ENCODE measurements at regions not wholly inside any gene's neighbourhood (a gene's known extent, or its start where the extent isn't known, plus 50 kb on each side); places are given as distances from the start of the nearest gene placed in this dataset.

- intact Hi-C loops (cut with DNase I), result no loop called here
- Histone ChIP-seq H3K9ac (ENCODE audit: low read depth in 2 of 2, low read length in 2 of 2) (no peak overlapping the region), H3K9me3 (no peaks in the 10 kb centered on the region), H3K27ac (no peak overlapping the region), H3K4me3 (no peak overlapping the region), H3K4me1 (no peaks in the 10 kb centered on the region), H3K36me3 (no peaks in the 10 kb centered on the region), H3K27me3 (no peaks in the 10 kb centered on the region)
- DNase-seq, result no peak
- TF ChIP-seq, protein P1, sequence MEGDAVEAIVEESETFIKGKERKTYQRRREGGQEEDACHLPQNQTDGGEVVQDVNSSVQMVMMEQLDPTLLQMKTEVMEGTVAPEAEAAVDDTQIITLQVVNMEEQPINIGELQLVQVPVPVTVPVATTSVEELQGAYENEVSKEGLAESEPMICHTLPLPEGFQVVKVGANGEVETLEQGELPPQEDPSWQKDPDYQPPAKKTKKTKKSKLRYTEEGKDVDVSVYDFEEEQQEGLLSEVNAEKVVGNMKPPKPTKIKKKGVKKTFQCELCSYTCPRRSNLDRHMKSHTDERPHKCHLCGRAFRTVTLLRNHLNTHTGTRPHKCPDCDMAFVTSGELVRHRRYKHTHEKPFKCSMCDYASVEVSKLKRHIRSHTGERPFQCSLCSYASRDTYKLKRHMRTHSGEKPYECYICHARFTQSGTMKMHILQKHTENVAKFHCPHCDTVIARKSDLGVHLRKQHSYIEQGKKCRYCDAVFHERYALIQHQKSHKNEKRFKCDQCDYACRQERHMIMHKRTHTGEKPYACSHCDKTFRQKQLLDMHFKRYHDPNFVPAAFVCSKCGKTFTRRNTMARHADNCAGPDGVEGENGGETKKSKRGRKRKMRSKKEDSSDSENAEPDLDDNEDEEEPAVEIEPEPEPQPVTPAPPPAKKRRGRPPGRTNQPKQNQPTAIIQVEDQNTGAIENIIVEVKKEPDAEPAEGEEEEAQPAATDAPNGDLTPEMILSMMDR (IDR thresholded peaks at IDR 0.05), result no peak
Measured at GRCh38 chr2:167368371-167368770, 480.1 kb downstream of the XIRP2 start.

DNA sequence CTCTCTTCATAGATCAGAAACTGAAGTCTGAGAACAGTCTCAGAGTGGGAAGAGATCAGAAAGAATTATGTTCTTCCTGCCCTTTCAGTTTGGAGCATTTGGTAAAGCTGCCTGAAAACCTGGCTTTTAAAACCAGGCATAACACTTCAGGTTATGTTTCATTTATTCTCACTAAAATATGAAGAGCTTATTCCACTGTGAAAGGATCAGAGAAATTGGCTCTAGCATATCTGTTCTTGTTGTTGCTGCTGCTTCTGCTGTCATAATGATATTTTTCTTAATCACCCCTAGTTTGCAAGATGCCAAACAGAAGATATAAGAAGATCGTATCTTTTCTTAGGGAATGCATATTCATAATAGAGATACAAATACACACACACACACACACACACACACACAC is 476.9 kb downstream of the XIRP2 start:
- H3K9me3 ChIP-seq, result no peaks in the 10 kb centered on the region
- intact Hi-C loops (cut with DNase I), result no loop called here
- H3K4me1 ChIP-seq, result no peaks in the 10 kb centered on the region
- TF ChIP-seq, protein P1 (IDR thresholded peaks at IDR 0.05), result no peak
- no peak overlapping the region for H3K27ac ChIP-seq
- no peak for DNase-seq
- H3K4me3 ChIP-seq, result no peak overlapping the region
- H3K9ac ChIP-seq (ENCODE audit: low read depth in 2 of 2, low read length in 2 of 2), result no peak overlapping the region
- no peaks in the 10 kb centered on the region for H3K36me3 ChIP-seq
- H3K27me3 ChIP-seq, result no peaks in the 10 kb centered on the region

DNA sequence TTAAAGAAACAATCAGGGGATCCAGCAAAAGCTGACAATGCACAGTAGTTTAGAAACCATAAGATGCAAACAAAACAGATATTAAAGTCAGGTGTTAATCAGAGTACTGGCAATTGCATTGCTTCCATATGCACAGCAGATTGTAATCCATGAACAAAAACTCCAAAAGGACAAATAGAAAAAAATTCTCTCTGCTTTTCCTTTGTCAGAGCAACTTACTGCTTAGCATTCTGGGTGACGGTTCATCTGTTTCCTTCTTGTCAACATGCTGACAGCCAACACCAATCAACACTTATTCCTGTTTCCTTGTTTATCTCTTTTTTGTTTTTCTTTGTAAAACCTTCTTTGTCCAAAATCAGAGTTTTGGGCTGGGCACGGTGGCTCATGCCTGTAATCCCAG is 473.1 kb downstream of the XIRP2 start:
- DNase-seq, result no peak
- TF ChIP-seq, protein P1 (IDR thresholded peaks at IDR 0.05), result no peak
- intact Hi-C loops (cut with DNase I), result no loop called here
- Histone ChIP-seq H3K9me3 (no peaks in the 10 kb centered on the region), H3K36me3 (no peaks in the 10 kb centered on the region), H3K4me3 (no peak overlapping the region), H3K27me3 (no peaks in the 10 kb centered on the region), H3K4me1 (no peaks in the 10 kb centered on the region), H3K9ac (ENCODE audit: low read depth in 2 of 2, low read length in 2 of 2) (no peak overlapping the region), H3K27ac (no peak overlapping the region)

GRCh38 chr2:167355821-167356220 is 467.5 kb downstream of the XIRP2 start:
- H3K4me3 ChIP-seq, result no peak overlapping the region
- H3K36me3 ChIP-seq, result no peaks in the 10 kb centered on the region
- no peaks in the 10 kb centered on the region for H3K9me3 ChIP-seq
- intact Hi-C loops (cut with DNase I), result loop anchor here (10.0 kb wide), 1 partner anchor 1659 kb away; no protein-coding TSS in a partner anchor
- no peak for DNase-seq
- H3K27ac ChIP-seq, result no peak overlapping the region
- no peaks in the 10 kb centered on the region for H3K27me3 ChIP-seq
- H3K9ac ChIP-seq (ENCODE audit: low read depth in 2 of 2, low read length in 2 of 2), result no peak overlapping the region
- no peaks in the 10 kb centered on the region for H3K4me1 ChIP-seq
- TF ChIP-seq, protein P1 (IDR thresholded peaks at IDR 0.05), result no peak

DNA sequence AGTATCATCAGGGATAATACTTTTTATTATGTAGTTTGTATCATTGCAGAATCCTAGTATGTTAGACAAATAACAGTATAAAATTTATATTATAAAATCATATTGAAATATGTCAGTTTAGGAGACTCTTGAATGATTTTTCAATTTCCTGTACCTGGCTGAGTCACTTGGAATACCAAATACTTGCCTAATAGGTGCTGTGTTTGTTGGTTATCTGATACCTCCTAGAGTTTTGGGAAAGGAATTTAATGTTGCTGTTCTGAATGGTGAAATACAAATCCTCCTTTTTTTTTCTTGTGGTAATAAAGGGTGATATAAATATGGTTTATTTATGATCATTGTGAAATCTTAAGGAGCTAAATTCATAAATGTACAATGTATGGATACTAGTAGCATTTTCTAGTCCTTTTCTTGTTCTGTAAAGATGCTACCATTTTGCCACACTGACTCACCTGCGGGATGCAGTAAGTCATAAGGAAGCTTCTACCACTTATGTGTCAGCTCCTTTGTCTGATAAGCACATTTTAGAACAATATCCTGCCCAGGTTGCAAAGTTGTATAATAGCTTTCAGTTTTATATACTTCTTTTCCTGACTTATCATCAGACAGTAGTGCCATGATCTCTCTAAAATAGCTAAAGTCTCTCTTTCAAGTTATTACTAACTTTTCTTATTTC is 465.5 kb downstream of the XIRP2 start:
- H3K36me3 ChIP-seq, result no peaks in the 10 kb centered on the region
- no peak for DNase-seq
- no peak overlapping the region for H3K9ac ChIP-seq (ENCODE audit: low read depth in 2 of 2, low read length in 2 of 2)
- TF ChIP-seq, protein P1 (IDR thresholded peaks at IDR 0.05), result no peak
- intact Hi-C loops (cut with DNase I), result loop anchor here (10.0 kb wide), 1 partner anchor 1661 kb away; no protein-coding TSS in a partner anchor
- no peak overlapping the region for H3K4me3 ChIP-seq
- H3K4me1 ChIP-seq, result no peaks in the 10 kb centered on the region
- no peaks in the 10 kb centered on the region for H3K9me3 ChIP-seq
- H3K27ac ChIP-seq, result no peak overlapping the region
- H3K27me3 ChIP-seq, result no peaks in the 10 kb centered on the region
